H9 (cell line): ENCODE measurements at regions not wholly inside any gene's neighbourhood (a gene's known extent, or its start where the extent isn't known, plus 50 kb on each side); places are given as distances from the start of the nearest gene placed in this dataset.

Experiments used
- DNase-seq: peaks from one replicate; pipeline ENCODE4 v3.0.0-alpha.2; 2017
- H2AFZ ChIP-seq: one replicate; pipeline ENCODE4 v1.6.1; 2013; ENCODE audit warnings: mild to moderate bottlenecking, low read length, control low read depth, moderate library complexity
- H2AK5ac ChIP-seq: 2 replicates; pipeline ENCODE4 v1.6.1; 2013; ENCODE audit warnings: low read length, control low read depth, mixed read lengths; ENCODE audit not compliant: insufficient read length
- H2BK120ac ChIP-seq: one replicate; pipeline ENCODE4 v1.6.1; 2013; ENCODE audit warnings: low read depth, mild to moderate bottlenecking, low read length, control low read depth, inconsistent platforms; ENCODE audit not compliant: poor library complexity, severe bottlenecking
- H2BK12ac ChIP-seq: 2 replicates; pipeline ENCODE4 v1.6.1; 2013; ENCODE audit warnings: low read length, control low read depth, mixed read lengths, low read depth; ENCODE audit not compliant: insufficient read length
- H2BK15ac ChIP-seq: 2 replicates; pipeline ENCODE4 v1.6.1; 2013; ENCODE audit warnings: low read depth, low read length, control low read depth
- H2BK20ac ChIP-seq: one replicate; pipeline ENCODE4 v1.6.1; 2013; ENCODE audit warnings: low read depth, mild to moderate bottlenecking, low read length, control low read depth, inconsistent platforms; ENCODE audit not compliant: poor library complexity, severe bottlenecking
- H2BK5ac ChIP-seq: 2 replicates; pipeline ENCODE4 v1.6.1; 2013; ENCODE audit warnings: low read length, control low read depth, mixed read lengths; ENCODE audit not compliant: insufficient read length
- H3K14ac ChIP-seq: 2 replicates; pipeline ENCODE4 v1.6.1; 2013; ENCODE audit warnings: low read length, control low read depth; ENCODE audit not compliant: insufficient read depth
- H3K18ac ChIP-seq: 2 replicates; pipeline ENCODE4 v1.6.1; 2013; ENCODE audit warnings: low read depth, mild to moderate bottlenecking, mixed read lengths, low read length, control low read depth; ENCODE audit not compliant: insufficient read length
- H3K23ac ChIP-seq: 2 replicates; pipeline ENCODE4 v1.6.1; 2013; ENCODE audit warnings: low read length, control low read depth, mixed read lengths, low read depth; ENCODE audit not compliant: insufficient read length
- H3K23me2 ChIP-seq: 2 replicates; pipeline ENCODE4 v1.6.1; 2013; ENCODE audit warnings: low read depth, mild to moderate bottlenecking, mixed read lengths, low read length, control low read depth; ENCODE audit not compliant: insufficient read length, poor library complexity, severe bottlenecking
- H3K27ac ChIP-seq: 2 replicates; pipeline ENCODE4 v1.5.1; 2013; ENCODE audit warnings: low read length, control low read depth, mixed read lengths, low read depth; ENCODE audit not compliant: insufficient read length
- H3K27me3 ChIP-seq: 2 replicates; pipeline ENCODE4 v1.6.1; 2013; ENCODE audit warnings: low read length, control low read depth, inconsistent platforms; ENCODE audit not compliant: insufficient read depth
- H3K4ac ChIP-seq: 2 replicates; pipeline ENCODE4 v1.6.1; 2013; ENCODE audit warnings: low read depth, mild to moderate bottlenecking, control low read depth, inconsistent platforms, low read length, moderate library complexity
- H3K4me1 ChIP-seq: 2 replicates; pipeline ENCODE4 v1.6.1; 2013; ENCODE audit warnings: low read length, control low read depth, inconsistent platforms; ENCODE audit not compliant: insufficient read depth
- H3K4me2 ChIP-seq: 2 replicates; pipeline ENCODE4 v1.6.1; 2013; ENCODE audit warnings: low read length, control low read depth, mixed read lengths; ENCODE audit not compliant: insufficient read length, insufficient read depth
- H3K56ac ChIP-seq: 2 replicates; pipeline ENCODE4 v1.6.1; 2013; ENCODE audit warnings: low read depth, mild to moderate bottlenecking, mixed read lengths, low read length, control low read depth; ENCODE audit not compliant: insufficient read length
- H3K79me1 ChIP-seq: 2 replicates; pipeline ENCODE4 v1.6.1; 2013; ENCODE audit warnings: low read depth, mild to moderate bottlenecking, moderate library complexity, low read length, control low read depth, inconsistent platforms; ENCODE audit not compliant: insufficient read depth, poor library complexity, severe bottlenecking
- H3K79me2 ChIP-seq: 2 replicates; pipeline ENCODE4 v1.6.1; 2013; ENCODE audit warnings: low read length, control low read depth, inconsistent platforms; ENCODE audit not compliant: insufficient read depth
- H3K9ac ChIP-seq: 2 replicates; pipeline ENCODE4 v1.6.1; 2013; ENCODE audit warnings: low read length, control low read depth, mixed read lengths; ENCODE audit not compliant: insufficient read length; ENCODE audit errors: extremely low read depth
- H3K9me3 ChIP-seq: one replicate; pipeline ENCODE4 v1.6.1; 2013; ENCODE audit warnings: low read depth, low read length, inconsistent platforms; ENCODE audit not compliant: control insufficient read depth
- H3T11ph ChIP-seq: one replicate; pipeline ENCODE4 v1.6.1; 2013; ENCODE audit warnings: mild to moderate bottlenecking, low read length, control low read depth, inconsistent platforms
- H4K20me1 ChIP-seq: one replicate; pipeline ENCODE4 v1.6.1; 2013; ENCODE audit not compliant: control insufficient read depth, insufficient read length, insufficient read depth
- H4K5ac ChIP-seq: 2 replicates; pipeline ENCODE4 v1.6.1; 2013; ENCODE audit warnings: low read depth, mild to moderate bottlenecking, mixed read lengths, low read length, control low read depth; ENCODE audit not compliant: insufficient read length
- H4K8ac ChIP-seq: replicated peaks from 2 replicates; pipeline ENCODE4 v1.6.1; 2013; ENCODE audit warnings: low read length, control low read depth, mixed read lengths, low read depth; ENCODE audit not compliant: insufficient read length
- H4K91ac ChIP-seq: 2 replicates; pipeline ENCODE4 v1.6.1; 2013; ENCODE audit warnings: low read depth, mild to moderate bottlenecking, moderate library complexity, mixed read lengths, low read length, control low read depth; ENCODE audit not compliant: insufficient read length
- H3K27ac Mint-ChIP-seq, 3 experiments: 2 replicates in 2 of 3; 3 replicates in 1 of 3; pipeline ENCODE4 v1.8.0; 2020 to 2021; ENCODE audit warnings: mixed read lengths in 3 of 3, mild to moderate bottlenecking in 1 of 3, moderate library complexity in 1 of 3
- H3K27me3 Mint-ChIP-seq: 2 replicates; pipeline ENCODE4 v1.8.0; 2021; ENCODE audit warnings: low read depth, mild to moderate bottlenecking, moderate library complexity, mixed read lengths
- H3K36me3 Mint-ChIP-seq, 3 experiments: 2 replicates in 2 of 3; 3 replicates in 1 of 3; pipeline ENCODE4 v1.8.0; 2020 to 2021; ENCODE audit warnings: low read depth in 3 of 3, mixed read lengths in 3 of 3; ENCODE audit not compliant: insufficient read depth in 1 of 3
- H3K4me1 Mint-ChIP-seq, 2 experiments: 2 replicates each; pipeline ENCODE4 v1.8.0; 2020; ENCODE audit warnings: mixed read lengths in 2 of 2
- H3K4me3 Mint-ChIP-seq, 2 experiments: 2 replicates in 1 of 2; 3 replicates in 1 of 2; pipeline ENCODE4 v1.8.0; 2020 to 2021; ENCODE audit warnings: mild to moderate bottlenecking in 2 of 2, mixed read lengths in 2 of 2, moderate library complexity in 1 of 2
- H3K9me3 Mint-ChIP-seq, 2 experiments: 2 replicates in 1 of 2; 3 replicates in 1 of 2; pipeline ENCODE4 v1.8.0; 2020; ENCODE audit warnings: mild to moderate bottlenecking in 2 of 2, mixed read lengths in 2 of 2, moderate library complexity in 1 of 2
- WGBS: extraction: QIAGEN DNeasy Blood & Tissue Kit; methylation state at CpG from one replicate; pipeline ENCODE4 v1.1.7; 2013; ENCODE audit warnings: missing lambda C conversion rate, low lambda C conversion rate, mixed read lengths; ENCODE audit not compliant: insufficient read length; ENCODE audit errors: extremely low coverage; 5-methylcytosine and 5-hydroxymethylcytosine counted together
- TF ChIP-seq, protein P1 (sequence below): fragments of 200-600 bp; sonication (generic); conservative IDR thresholded peaks from 3 replicates; pipeline ENCODE4 v1.8.0; 2021; ENCODE audit warnings: antibody characterized with exemption, mild to moderate bottlenecking

DNA sequence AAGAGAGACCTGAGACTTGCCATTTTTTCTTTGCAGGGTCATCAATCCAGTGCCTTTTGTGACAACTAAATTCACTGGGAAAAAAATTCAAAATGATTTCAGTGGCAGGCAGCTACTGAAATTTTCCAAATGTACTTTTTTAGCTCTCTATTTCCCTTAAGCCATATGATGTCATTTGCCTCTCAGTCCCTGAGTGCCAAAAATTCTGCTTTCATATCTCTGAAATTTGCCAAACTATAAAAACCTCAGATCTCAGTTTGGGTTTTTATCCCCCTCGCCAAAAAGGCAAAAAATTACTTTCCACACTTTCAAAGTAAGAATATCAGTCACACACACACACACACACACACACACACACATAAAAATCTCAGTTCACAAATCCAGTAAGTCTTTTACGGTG is 651.3 kb upstream of the ARID1B start:
- WGBS, result no CpG with 5 or more reads among the region's 2 CpGs
- Histone ChIP-seq H3K4me2 (no peak overlapping the region), H3K27ac (no peak overlapping the region), H4K20me1 (no peaks in the 10 kb centered on the region), H3K23ac (no peak overlapping the region), H2BK20ac (no peak overlapping the region), H3K4me1 (no peaks in the 10 kb centered on the region), H2BK12ac (no peak overlapping the region), H4K8ac (no peak overlapping the region), H2BK5ac (no peak overlapping the region), H2AK5ac (no peak overlapping the region), H2AFZ (no peak overlapping the region), H3K23me2 (no peaks in the 10 kb centered on the region), H4K91ac (no peak overlapping the region), H3K18ac (no peak overlapping the region), H3K56ac (no peak overlapping the region), H2BK15ac (no peak overlapping the region), H3K27me3 (no peaks in the 10 kb centered on the region), H3K79me2 (no peaks in the 10 kb centered on the region), H3K9me3 (no peaks in the 10 kb centered on the region), H3K14ac (no peak overlapping the region), H4K5ac (no peak overlapping the region), H3K4ac (no peak overlapping the region), H2BK120ac (no peak overlapping the region), H3K79me1 (no peaks in the 10 kb centered on the region), H3T11ph (no peak overlapping the region), H3K9ac (no peak overlapping the region)
- H3K36me3 Mint-ChIP-seq, result no peaks in the 10 kb centered on the region
- no peaks in the 10 kb centered on the region for H3K9me3 Mint-ChIP-seq
- H3K27ac Mint-ChIP-seq, result no peak overlapping the region
- H3K4me3 Mint-ChIP-seq, result no peak overlapping the region
- no peak for DNase-seq
- peaks cover 5 to 14% of the 10 kb centered on the region in 2 experiments; a peak in 3 of 4 replicates for H3K4me1 Mint-ChIP-seq
- TF ChIP-seq, protein P1, sequence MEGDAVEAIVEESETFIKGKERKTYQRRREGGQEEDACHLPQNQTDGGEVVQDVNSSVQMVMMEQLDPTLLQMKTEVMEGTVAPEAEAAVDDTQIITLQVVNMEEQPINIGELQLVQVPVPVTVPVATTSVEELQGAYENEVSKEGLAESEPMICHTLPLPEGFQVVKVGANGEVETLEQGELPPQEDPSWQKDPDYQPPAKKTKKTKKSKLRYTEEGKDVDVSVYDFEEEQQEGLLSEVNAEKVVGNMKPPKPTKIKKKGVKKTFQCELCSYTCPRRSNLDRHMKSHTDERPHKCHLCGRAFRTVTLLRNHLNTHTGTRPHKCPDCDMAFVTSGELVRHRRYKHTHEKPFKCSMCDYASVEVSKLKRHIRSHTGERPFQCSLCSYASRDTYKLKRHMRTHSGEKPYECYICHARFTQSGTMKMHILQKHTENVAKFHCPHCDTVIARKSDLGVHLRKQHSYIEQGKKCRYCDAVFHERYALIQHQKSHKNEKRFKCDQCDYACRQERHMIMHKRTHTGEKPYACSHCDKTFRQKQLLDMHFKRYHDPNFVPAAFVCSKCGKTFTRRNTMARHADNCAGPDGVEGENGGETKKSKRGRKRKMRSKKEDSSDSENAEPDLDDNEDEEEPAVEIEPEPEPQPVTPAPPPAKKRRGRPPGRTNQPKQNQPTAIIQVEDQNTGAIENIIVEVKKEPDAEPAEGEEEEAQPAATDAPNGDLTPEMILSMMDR, result no peak
- no peaks in the 10 kb centered on the region for H3K27me3 Mint-ChIP-seq
